Gastrocnemius medialis (tissue), 4 donors: ENCODE measurements at regions not wholly inside any gene's neighbourhood (a gene's known extent, or its start where the extent isn't known, plus 50 kb on each side); places are given as distances from the start of the nearest gene placed in this dataset.

Experiments used
- CTCF ChIP-seq, 5 experiments: fragments of 450-650 bp in 3 of 5; fragments of 200-600 bp in 2 of 5; sonication (generic) in 2 of 5; IDR thresholded peaks in 4 of 5; conservative IDR thresholded peaks in 1 of 5; 1 replicate in 4 of 5; 2 replicates in 1 of 5; pipeline ENCODE4 v1.5.1; 2016 to 2019; ENCODE audit warnings: antibody characterized with exemption in 5 of 5, mild to moderate bottlenecking in 3 of 5, moderate library complexity in 3 of 5
- POLR2A ChIP-seq, 2 donors: fragments of 450-650 bp; IDR thresholded peaks; one replicate each; pipeline ENCODE4 v1.6.1; 2017; ENCODE audit warnings: antibody characterized with exemption in 2 of 2, mild to moderate bottlenecking in 2 of 2, moderate library complexity in 2 of 2

DNA sequence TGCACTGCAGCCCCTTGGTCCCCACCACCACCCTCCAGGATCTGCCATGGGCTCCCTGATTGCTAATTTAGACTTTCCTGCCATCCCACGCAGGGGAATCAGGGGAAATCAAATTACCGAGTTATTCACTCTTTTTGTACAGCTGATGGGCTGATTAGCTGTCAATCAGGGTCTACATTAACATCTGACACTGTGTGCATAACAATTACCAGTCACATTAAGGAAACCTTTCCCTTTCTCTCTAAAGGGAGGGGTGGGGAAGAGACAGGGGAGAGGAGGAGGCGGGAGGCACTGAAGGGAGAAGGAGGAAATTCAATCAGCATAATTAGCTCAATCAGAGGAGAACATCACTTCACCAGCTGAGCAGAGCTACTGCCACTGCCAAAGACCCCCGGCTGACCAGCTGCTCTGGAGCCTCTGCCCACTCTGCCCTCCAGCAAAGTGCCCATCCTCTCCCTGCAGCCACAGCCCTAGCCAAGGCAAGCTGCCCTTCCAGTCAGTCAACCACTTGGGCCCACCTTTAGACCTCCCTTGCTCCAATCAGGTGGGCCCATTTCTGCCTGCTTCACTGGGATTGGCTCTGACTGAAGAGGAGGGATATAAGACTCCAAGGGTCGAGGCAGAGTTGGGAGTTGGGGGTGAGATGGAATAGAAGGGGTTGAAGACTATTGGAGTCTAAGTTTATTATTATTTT, 199.3 kb upstream of the ZC3H12A start:
- no peak for TF ChIP-seq CTCF (IDR thresholded peaks at IDR 0.05 in 4 of 5, conservative IDR thresholded peaks at IDR 0.05 in 1 of 5)
- no peak for TF ChIP-seq POLR2A (IDR thresholded peaks at IDR 0.05)
